Naive thymus-derived CD8-positive, alpha-beta T cell (primary cell): ENCODE measurements at regions not wholly inside any gene's neighbourhood (a gene's known extent, or its start where the extent isn't known, plus 50 kb on each side); places are given as distances from the start of the nearest gene placed in this dataset.

ENCODE experiments used
- ATAC-seq, 2 donors: fragments of 150-1000 bp; cut with Tn5 transposase in 1 of 2; sonication (Bioruptor Pico), chemical (Tn5 transposase) in 1 of 2; 1 replicate in 1 of 2; 2 replicates in 1 of 2; pipeline ENCODE4 v1.10.0; 2021; ENCODE audit warnings: mild to moderate bottlenecking in 2 of 2, moderate library complexity in 2 of 2
- POLR2A ChIA-PET: fragments of 350-600 bp; sonication (Branson Sonifier 250); formaldehyde crosslinking; loops from one replicate; lab custom pipeline; 2021; ENCODE audit warnings: antibody characterized with exemption; lab: Charles Lee
- DNase-seq, 10 donors: peaks; one replicate each; pipeline versions ENCODE4 v3.0.0 to v3.0.0-alpha.2; 2020 to 2022
- H3K27ac Mint-ChIP-seq, 10 donors: one replicate each; pipeline ENCODE4 v1.8.0; 2020 to 2022; ENCODE audit warnings: mild to moderate bottlenecking in 10 of 10, mixed read lengths in 10 of 10, moderate library complexity in 4 of 10, inconsistent platforms in 1 of 10
- H3K27me3 Mint-ChIP-seq, 5 donors: one replicate each; pipeline ENCODE4 v1.8.0; 2021 to 2022; ENCODE audit warnings: mixed read lengths in 5 of 5
- H3K36me3 Mint-ChIP-seq, 3 donors: one replicate each; pipeline ENCODE4 v1.8.0; 2020 to 2022; ENCODE audit warnings: mixed read lengths in 3 of 3, mild to moderate bottlenecking in 2 of 3, inconsistent platforms in 1 of 3
- H3K4me1 Mint-ChIP-seq, 4 donors: one replicate each; pipeline ENCODE4 v1.8.0; 2021 to 2022; ENCODE audit warnings: mixed read lengths in 4 of 4
- H3K4me3 Mint-ChIP-seq, 10 donors: one replicate each; pipeline ENCODE4 v1.8.0; 2020 to 2022; ENCODE audit warnings: mild to moderate bottlenecking in 10 of 10, mixed read lengths in 10 of 10, moderate library complexity in 6 of 10, inconsistent platforms in 1 of 10
- H3K9me3 Mint-ChIP-seq, 9 donors: one replicate each; pipeline ENCODE4 v1.8.0; 2020 to 2022; ENCODE audit warnings: mixed read lengths in 9 of 9, mild to moderate bottlenecking in 3 of 9, inconsistent platforms in 1 of 9, moderate library complexity in 1 of 9

GRCh38 chr1:163406772-163407171 lies 85.0 kb downstream of the NUF2 start:
- H3K36me3 Mint-ChIP-seq = no peaks in the 10 kb centered on the region
- H3K27ac Mint-ChIP-seq = no peak overlapping the region
- DNase-seq = no peak
- ATAC-seq = no peak
- H3K27me3 Mint-ChIP-seq = peaks cover 3 to 21% (median 20%) of the 10 kb centered on the region in 5 donors
- no peaks in the 10 kb centered on the region for H3K9me3 Mint-ChIP-seq
- peaks cover 0 to 8% (median 5%) of the 10 kb centered on the region in 4 donors for H3K4me1 Mint-ChIP-seq
- POLR2A ChIA-PET = no interaction called here
- no peak overlapping the region for H3K4me3 Mint-ChIP-seq

DNA sequence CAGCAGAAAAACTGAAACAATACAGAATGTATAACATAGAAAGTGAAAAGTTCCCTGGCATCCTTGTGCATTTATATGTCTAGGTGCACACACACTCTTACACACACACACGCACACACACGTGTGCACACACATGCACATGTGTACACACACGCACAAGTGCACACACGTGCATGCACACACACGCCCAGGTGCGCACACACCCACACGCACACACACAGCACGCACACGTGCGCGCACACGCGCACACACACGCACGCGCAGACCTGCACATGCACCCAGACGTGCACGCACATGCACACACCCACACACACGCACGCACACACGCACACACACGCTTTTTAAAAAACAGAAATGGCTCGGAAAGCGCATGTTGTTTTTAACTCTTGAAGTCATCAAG lies 86.5 kb downstream of the NUF2 start:
- DNase-seq = no peak
- H3K4me3 Mint-ChIP-seq = no peak overlapping the region
- H3K36me3 Mint-ChIP-seq = no peaks in the 10 kb centered on the region
- peaks cover 0 to 8% (median 5%) of the 10 kb centered on the region in 4 donors for H3K4me1 Mint-ChIP-seq
- H3K9me3 Mint-ChIP-seq = no peaks in the 10 kb centered on the region
- H3K27ac Mint-ChIP-seq = no peak overlapping the region
- POLR2A ChIA-PET = no interaction called here
- no peak for ATAC-seq
- H3K27me3 Mint-ChIP-seq = peaks cover under 1 to 20% (median 18%) of the 10 kb centered on the region in 5 donors

DNA sequence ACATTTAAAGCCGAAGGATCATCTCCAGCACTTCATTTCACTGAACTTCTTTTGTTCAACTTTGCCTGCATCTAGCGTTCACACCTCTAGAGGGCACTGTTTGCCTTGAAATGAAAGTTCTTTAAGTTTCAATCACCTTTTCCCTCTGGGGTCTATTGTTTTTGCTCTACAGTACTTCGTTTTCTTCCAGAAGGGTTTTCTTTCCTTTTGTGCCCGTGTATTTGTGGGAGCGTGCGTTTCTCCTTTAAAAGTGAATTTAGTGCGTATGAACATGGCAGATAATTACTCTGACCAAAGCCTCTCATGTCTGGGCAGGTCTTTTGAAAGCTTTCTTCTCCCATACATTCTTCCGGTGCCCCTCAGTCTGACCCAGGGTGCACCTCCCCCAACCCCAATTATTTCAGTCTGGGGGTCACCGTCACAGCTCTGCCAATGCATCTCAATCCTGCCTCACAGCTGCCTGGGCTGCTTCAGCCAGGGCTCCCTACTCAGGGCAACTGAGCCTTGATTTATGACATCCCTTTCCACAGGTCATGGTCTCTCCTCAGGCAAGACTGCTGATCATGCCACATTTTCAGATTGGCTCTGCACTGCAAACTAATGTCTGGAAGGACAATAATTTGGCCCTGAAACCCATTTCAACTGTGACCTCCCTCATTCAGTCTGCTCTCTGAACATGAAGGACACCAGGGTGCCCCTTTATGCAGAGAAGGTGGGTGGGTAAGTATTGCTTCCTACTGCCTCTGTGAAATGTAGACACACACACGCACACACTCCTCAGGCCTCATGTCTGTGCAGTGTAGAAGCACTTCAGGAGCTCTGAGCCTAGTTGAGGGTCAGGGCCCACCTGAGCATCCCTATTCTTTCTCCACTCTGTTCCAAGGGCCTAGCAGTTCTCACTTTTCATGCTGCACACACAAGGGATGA lies 88.6 kb downstream of the NUF2 start:
- Mint-ChIP-seq H3K27me3 (peaks cover 1 to 25% (median 19%) of the 10 kb centered on the region in 5 donors), H3K4me3 (peak overlapping the region in 1 of 10 donors; percentile 4), H3K27ac (no peak overlapping the region), H3K36me3 (no peaks in the 10 kb centered on the region), H3K9me3 (no peaks in the 10 kb centered on the region), H3K4me1 (peaks cover 0 to 8% (median 5%) of the 10 kb centered on the region in 4 donors)
- POLR2A ChIA-PET = no interaction called here
- ATAC-seq (no peak), DNase-seq (peak in 4 of 10 donors; percentile 6 to 20 (median 14))

- H3K36me3 Mint-ChIP-seq = no peaks in the 10 kb centered on the region
- peaks cover 0 to 8% (median 5%) of the 10 kb centered on the region in 4 donors for H3K4me1 Mint-ChIP-seq
- ATAC-seq = no peak
Measured at GRCh38 chr1:163412221-163412620, 90.5 kb downstream of the NUF2 start.

DNA sequence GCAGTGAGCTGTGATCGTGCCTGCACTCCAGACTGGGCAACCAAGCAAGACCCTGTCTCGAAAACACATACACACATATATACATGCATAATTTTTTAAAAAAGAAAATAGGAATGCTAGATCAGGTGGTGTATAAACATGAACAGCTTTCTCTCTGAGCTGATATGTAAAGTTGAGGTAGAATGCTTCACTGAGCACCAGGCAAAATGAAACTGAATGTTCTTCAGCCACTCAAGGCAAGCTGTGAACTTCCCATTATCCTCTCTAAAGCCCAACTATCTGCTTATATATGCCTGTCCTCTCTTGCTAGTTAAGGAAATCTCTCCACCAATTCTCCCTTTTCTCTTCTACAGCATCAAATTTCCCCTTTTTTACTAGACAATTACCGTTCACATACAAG lies 93.0 kb downstream of the NUF2 start:
- Mint-ChIP-seq H3K27me3 (peaks cover 5 to 33% (median 26%) of the 10 kb centered on the region in 5 donors), H3K9me3 (no peaks in the 10 kb centered on the region), H3K4me3 (no peak overlapping the region), H3K4me1 (peaks cover 0 to 8% (median 5%) of the 10 kb centered on the region in 4 donors), H3K27ac (no peak overlapping the region), H3K36me3 (no peaks in the 10 kb centered on the region)
- ATAC-seq (no peak), DNase-seq (no peak)
- POLR2A ChIA-PET = no interaction called here

More at GRCh38 chr1:163412221-163412620, 90.5 kb downstream of the NUF2 start:
- H3K27ac Mint-ChIP-seq = no peak overlapping the region
- POLR2A ChIA-PET = no interaction called here
- H3K4me3 Mint-ChIP-seq = no peak overlapping the region
- peaks cover 6 to 44% (median 32%) of the 10 kb centered on the region in 5 donors for H3K27me3 Mint-ChIP-seq
- no peaks in the 10 kb centered on the region for H3K9me3 Mint-ChIP-seq
- no peak for DNase-seq

- Mint-ChIP-seq H3K27ac (no peak overlapping the region), H3K4me3 (no peak overlapping the region), H3K9me3 (peaks cover 0 to 2% (median 0%) of the 10 kb centered on the region in 9 donors), H3K27me3 (peaks cover 2 to 24% (median 8%) of the 10 kb centered on the region in 5 donors), H3K36me3 (no peaks in the 10 kb centered on the region), H3K4me1 (no peaks in the 10 kb centered on the region)
- POLR2A ChIA-PET = no interaction called here
- ATAC-seq (no peak), DNase-seq (no peak)
Measured at GRCh38 chr1:163421701-163422100, 99.9 kb downstream of the NUF2 start.

DNA sequence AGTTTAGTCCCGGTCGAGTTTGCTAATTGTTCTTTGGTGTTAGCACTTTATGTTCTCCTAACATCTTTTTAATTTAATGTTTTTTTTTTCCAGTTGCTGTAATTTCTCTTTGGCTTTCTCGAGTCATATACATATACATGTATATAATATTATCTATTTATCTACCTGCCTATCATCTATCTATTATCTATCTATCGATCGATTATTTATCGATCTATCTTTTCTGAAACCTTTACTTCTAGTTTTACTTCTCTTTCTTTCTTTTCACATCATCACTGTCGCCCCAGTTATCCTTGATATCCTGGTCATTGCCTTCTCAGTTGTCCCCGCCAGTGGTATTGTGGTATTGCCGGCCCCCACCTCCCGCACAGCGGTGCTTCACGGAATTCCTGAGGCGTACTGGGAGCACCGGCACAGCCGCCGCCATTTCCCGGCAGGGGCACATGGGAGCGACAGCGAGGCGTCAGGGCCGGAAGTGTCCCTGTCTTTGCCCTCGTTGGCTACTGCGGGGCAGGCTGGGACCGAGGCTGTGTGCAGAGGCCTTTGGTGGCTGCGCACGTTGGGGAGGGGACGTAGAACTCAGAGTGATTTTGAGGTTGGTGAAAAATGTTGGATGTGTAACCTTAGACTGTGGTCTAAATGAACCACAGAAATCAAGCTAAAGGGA lies 101.1 kb downstream of the NUF2 start:
- DNase-seq (no peak), ATAC-seq (no peak)
- Mint-ChIP-seq H3K4me3 (no peak overlapping the region), H3K27me3 (peaks cover 2 to 14% (median 2%) of the 10 kb centered on the region in 5 donors), H3K36me3 (no peaks in the 10 kb centered on the region), H3K27ac (no peak overlapping the region), H3K9me3 (peaks cover 0 to 2% (median 0%) of the 10 kb centered on the region in 9 donors), H3K4me1 (no peaks in the 10 kb centered on the region)
- POLR2A ChIA-PET = no interaction called here

- Mint-ChIP-seq H3K9me3 (peaks cover 0 to 8% (median 4%) of the 10 kb centered on the region in 9 donors), H3K4me3 (no peak overlapping the region), H3K4me1 (no peaks in the 10 kb centered on the region), H3K27me3 (peaks cover 0 to 14% (median 2%) of the 10 kb centered on the region in 5 donors), H3K27ac (no peak overlapping the region), H3K36me3 (no peaks in the 10 kb centered on the region)
- POLR2A ChIA-PET = no interaction called here
- ATAC-seq (no peak), DNase-seq (no peak)
Measured at GRCh38 chr1:163426505-163427251, 104.9 kb downstream of the NUF2 start.

GRCh38 chr1:163427279-163427678 lies 105.5 kb downstream of the NUF2 start:
- H3K27ac Mint-ChIP-seq = no peak overlapping the region
- peaks cover 0 to 14% (median 2%) of the 10 kb centered on the region in 5 donors for H3K27me3 Mint-ChIP-seq
- POLR2A ChIA-PET = no interaction called here

DNA sequence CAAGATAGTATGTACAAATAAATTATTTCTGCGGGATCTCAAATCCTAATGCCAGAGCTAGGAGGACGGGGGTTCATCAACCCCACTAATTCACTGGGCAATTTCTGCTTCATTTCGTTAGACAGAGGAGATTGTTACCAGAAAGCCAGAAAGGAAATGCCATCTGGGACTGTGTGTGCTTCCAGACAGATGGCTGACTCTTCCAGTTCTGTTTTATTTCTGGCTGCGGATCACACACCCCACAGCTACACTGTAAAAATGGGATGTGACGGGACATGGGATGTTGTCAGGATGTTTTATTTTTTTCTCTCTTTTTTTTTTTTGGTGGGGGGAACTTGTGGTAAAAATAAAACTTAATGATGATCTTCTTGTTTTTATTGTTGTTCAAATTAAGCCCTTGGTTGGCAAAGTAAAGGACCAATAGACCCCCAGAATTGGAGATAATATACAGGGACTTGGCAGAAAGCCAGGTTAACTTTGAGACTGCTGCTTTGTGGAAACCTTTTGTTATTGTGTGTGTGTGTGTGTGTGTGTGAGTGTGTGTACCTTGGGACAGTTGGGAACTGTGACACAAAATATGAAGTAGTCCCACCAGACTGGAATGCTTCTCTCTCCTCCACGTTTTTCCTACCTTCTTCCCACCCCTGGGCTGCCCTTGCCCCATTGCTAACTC lies 114.5 kb downstream of the NUF2 start:
- POLR2A ChIA-PET = no interaction called here
- DNase-seq (no peak), ATAC-seq (no peak)
- Mint-ChIP-seq H3K27me3 (peaks cover 4 to 54% (median 13%) of the 10 kb centered on the region in 5 donors), H3K27ac (no peak overlapping the region), H3K9me3 (peaks cover 4 to 17% (median 9%) of the 10 kb centered on the region in 9 donors), H3K4me3 (no peak overlapping the region), H3K4me1 (no peaks in the 10 kb centered on the region), H3K36me3 (peaks cover 0 to 9% (median 0%) of the 10 kb centered on the region in 3 donors)

More at GRCh38 chr1:163427279-163427678, 105.5 kb downstream of the NUF2 start:
- Mint-ChIP-seq H3K9me3 (peaks cover 2 to 12% (median 5%) of the 10 kb centered on the region in 9 donors), H3K36me3 (peaks cover 0 to 2% (median 0%) of the 10 kb centered on the region in 3 donors), H3K4me1 (no peaks in the 10 kb centered on the region), H3K4me3 (no peak overlapping the region)
- ATAC-seq (no peak), DNase-seq (no peak)

- Mint-ChIP-seq H3K27me3 (peaks cover 2 to 64% (median 13%) of the 10 kb centered on the region in 5 donors), H3K9me3 (peaks cover 0 to 4% (median 0%) of the 10 kb centered on the region in 9 donors), H3K36me3 (no peaks in the 10 kb centered on the region), H3K27ac (no peak overlapping the region), H3K4me1 (no peaks in the 10 kb centered on the region), H3K4me3 (no peak overlapping the region)
- POLR2A ChIA-PET = no interaction called here
- DNase-seq = no peak
- ATAC-seq = no peak
Measured at GRCh38 chr1:163439471-163439870, 117.7 kb downstream of the NUF2 start.

- H3K36me3 Mint-ChIP-seq = no peaks in the 10 kb centered on the region
- no peak overlapping the region for H3K27ac Mint-ChIP-seq
- peaks cover 2 to 64% (median 13%) of the 10 kb centered on the region in 5 donors for H3K27me3 Mint-ChIP-seq
- ATAC-seq = no peak
- no peaks in the 10 kb centered on the region for H3K4me1 Mint-ChIP-seq
- no peak overlapping the region for H3K4me3 Mint-ChIP-seq
- peaks cover 0 to 4% (median 0%) of the 10 kb centered on the region in 9 donors for H3K9me3 Mint-ChIP-seq
- DNase-seq = no peak
- POLR2A ChIA-PET = no interaction called here
Measured at GRCh38 chr1:163440090-163440489, 118.3 kb downstream of the NUF2 start.
